ENCODE measurements at regions not wholly inside any gene's neighbourhood (a gene's known extent, or its start where the extent isn't known, plus 50 kb on each side); places are given as distances from the start of the nearest gene placed in this dataset.

GRCh38 chr15:81785181-81785580, 260.6 kb downstream of the MEX3B start:
- Mint-ChIP-seq H3K27ac (no peak overlapping the region), H3K27me3 (no peaks in the 10 kb centered on the region), H3K4me1 (ENCODE audit: low read depth) (peaks cover 4% of the 10 kb centered on the region), H3K9me3 (ENCODE audit: low read depth) (peaks cover 3% of the 10 kb centered on the region), H3K4me3 (ENCODE audit: low read depth) (no peak overlapping the region), H3K36me3 (ENCODE audit: insufficient read depth) (peaks cover 16% of the 10 kb centered on the region)
- no peak for DNase-seq (ENCODE audit: low spot score, unreplicated experiment)
- TF ChIP-seq, protein P1, sequence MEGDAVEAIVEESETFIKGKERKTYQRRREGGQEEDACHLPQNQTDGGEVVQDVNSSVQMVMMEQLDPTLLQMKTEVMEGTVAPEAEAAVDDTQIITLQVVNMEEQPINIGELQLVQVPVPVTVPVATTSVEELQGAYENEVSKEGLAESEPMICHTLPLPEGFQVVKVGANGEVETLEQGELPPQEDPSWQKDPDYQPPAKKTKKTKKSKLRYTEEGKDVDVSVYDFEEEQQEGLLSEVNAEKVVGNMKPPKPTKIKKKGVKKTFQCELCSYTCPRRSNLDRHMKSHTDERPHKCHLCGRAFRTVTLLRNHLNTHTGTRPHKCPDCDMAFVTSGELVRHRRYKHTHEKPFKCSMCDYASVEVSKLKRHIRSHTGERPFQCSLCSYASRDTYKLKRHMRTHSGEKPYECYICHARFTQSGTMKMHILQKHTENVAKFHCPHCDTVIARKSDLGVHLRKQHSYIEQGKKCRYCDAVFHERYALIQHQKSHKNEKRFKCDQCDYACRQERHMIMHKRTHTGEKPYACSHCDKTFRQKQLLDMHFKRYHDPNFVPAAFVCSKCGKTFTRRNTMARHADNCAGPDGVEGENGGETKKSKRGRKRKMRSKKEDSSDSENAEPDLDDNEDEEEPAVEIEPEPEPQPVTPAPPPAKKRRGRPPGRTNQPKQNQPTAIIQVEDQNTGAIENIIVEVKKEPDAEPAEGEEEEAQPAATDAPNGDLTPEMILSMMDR (IDR thresholded peaks at IDR 0.05; ENCODE audit: unreplicated experiment): no peak

DNA sequence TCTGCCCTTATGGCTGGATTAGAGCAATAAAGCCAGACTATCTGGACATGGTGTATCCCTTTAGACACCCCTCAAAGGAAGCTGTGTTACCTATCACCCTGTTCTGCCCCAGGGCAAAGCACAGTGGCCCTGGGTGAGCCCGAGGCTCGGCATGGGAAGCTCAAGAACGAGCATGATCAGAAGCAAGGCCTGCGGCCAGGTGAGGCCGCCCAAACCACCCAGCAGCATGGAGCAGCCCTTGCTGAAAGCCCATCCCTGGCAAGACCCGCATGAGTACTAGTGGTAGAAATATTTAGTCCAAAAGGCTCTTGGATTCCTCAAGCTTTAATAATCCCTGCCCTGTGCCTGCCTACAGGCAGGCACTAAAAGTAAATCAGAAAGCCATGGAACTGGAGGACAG, 261.1 kb downstream of the MEX3B start:
- Mint-ChIP-seq H3K9me3 (ENCODE audit: low read depth) (peaks cover 3% of the 10 kb centered on the region), H3K27me3 (no peaks in the 10 kb centered on the region), H3K27ac (no peak overlapping the region), H3K4me1 (ENCODE audit: low read depth) (peaks cover 4% of the 10 kb centered on the region), H3K36me3 (ENCODE audit: insufficient read depth) (peaks cover 16% of the 10 kb centered on the region), H3K4me3 (ENCODE audit: low read depth) (no peak overlapping the region)
- TF ChIP-seq, protein P1 (IDR thresholded peaks at IDR 0.05; ENCODE audit: unreplicated experiment): no peak
- DNase-seq (ENCODE audit: low spot score, unreplicated experiment): no peak

- Mint-ChIP-seq H3K36me3 (ENCODE audit: insufficient read depth) (peaks cover 16% of the 10 kb centered on the region), H3K9me3 (ENCODE audit: low read depth) (peaks cover 3% of the 10 kb centered on the region), H3K27ac (no peak overlapping the region), H3K4me3 (ENCODE audit: low read depth) (no peak overlapping the region), H3K27me3 (no peaks in the 10 kb centered on the region), H3K4me1 (ENCODE audit: low read depth) (peaks cover 6% of the 10 kb centered on the region)
- DNase-seq (ENCODE audit: low spot score, unreplicated experiment): no peak
- TF ChIP-seq, protein P1 (IDR thresholded peaks at IDR 0.05; ENCODE audit: unreplicated experiment): no peak
Measured at GRCh38 chr15:81783586-81783985, 262.2 kb downstream of the MEX3B start.

- H3K36me3 Mint-ChIP-seq (ENCODE audit: insufficient read depth): peaks cover 16% of the 10 kb centered on the region
- no peaks in the 10 kb centered on the region for H3K27me3 Mint-ChIP-seq
- no peak for DNase-seq (ENCODE audit: low spot score, unreplicated experiment)
- H3K4me1 Mint-ChIP-seq (ENCODE audit: low read depth): peaks cover 6% of the 10 kb centered on the region
- no peak overlapping the region for H3K4me3 Mint-ChIP-seq (ENCODE audit: low read depth)
- H3K27ac Mint-ChIP-seq: no peak overlapping the region
- TF ChIP-seq, protein P1 (IDR thresholded peaks at IDR 0.05; ENCODE audit: unreplicated experiment): no peak
- peaks cover 3% of the 10 kb centered on the region for H3K9me3 Mint-ChIP-seq (ENCODE audit: low read depth)
Measured at GRCh38 chr15:81783076-81783475, 262.7 kb downstream of the MEX3B start.

GRCh38 chr15:81781395-81781794, 264.4 kb downstream of the MEX3B start:
- DNase-seq (ENCODE audit: low spot score, unreplicated experiment): no peak
- H3K4me3 Mint-ChIP-seq (ENCODE audit: low read depth): no peak overlapping the region
- H3K36me3 Mint-ChIP-seq (ENCODE audit: insufficient read depth): peaks cover 11% of the 10 kb centered on the region
- H3K4me1 Mint-ChIP-seq (ENCODE audit: low read depth): peaks cover 6% of the 10 kb centered on the region
- H3K9me3 Mint-ChIP-seq (ENCODE audit: low read depth): peaks cover 3% of the 10 kb centered on the region
- H3K27ac Mint-ChIP-seq: no peak overlapping the region
- TF ChIP-seq, protein P1 (IDR thresholded peaks at IDR 0.05; ENCODE audit: unreplicated experiment): no peak
- peaks cover 3% of the 10 kb centered on the region for H3K27me3 Mint-ChIP-seq
